SK-N-SH treated with all-trans-retinoic acid at 6 μM for 48 hours (cell line): ENCODE measurements at regions not wholly inside any gene's neighbourhood (a gene's known extent, or its start where the extent isn't known, plus 50 kb on each side); places are given as distances from the start of the nearest gene placed in this dataset.

Experiments
- ATAC-seq: fragments of 200-7000 bp; cut with Tn5 transposase; 3 replicates; pipeline ENCODE4 v1.9.1; 2020; ENCODE audit warnings: mild to moderate bottlenecking, moderate library complexity
- ARNTL ChIP-seq: fragments of 450-650 bp; formaldehyde crosslinking; IDR thresholded peaks from 2 replicates; pipeline ENCODE4 v1.5.0; 2020; ENCODE audit warnings: low read depth, mild to moderate bottlenecking, moderate library complexity, borderline replicate concordance
- BACH2 ChIP-seq: fragments of 250-450 bp; sonication (Bioruptor Pico); IDR thresholded peaks from 2 replicates; pipeline ENCODE4 v1.9.0; 2021; ENCODE audit warnings: mild to moderate bottlenecking, borderline replicate concordance
- CREB5 ChIP-seq: fragments of 250-450 bp; sonication (Bioruptor Pico); IDR thresholded peaks from 2 replicates; pipeline ENCODE4 v1.5.1; 2020; ENCODE audit warnings: low read depth, mild to moderate bottlenecking, moderate library complexity
- CSDC2 ChIP-seq: fragments of 250-450 bp; sonication (Bioruptor Pico); IDR thresholded peaks from 2 replicates; pipeline ENCODE4 v1.5.0; 2020; ENCODE audit warnings: mild to moderate bottlenecking, moderate library complexity
- ESRRG ChIP-seq: fragments of 250-450 bp; sonication (Bioruptor Pico); IDR thresholded peaks from 2 replicates; pipeline ENCODE4 v1.6.1; 2021; ENCODE audit warnings: mild to moderate bottlenecking
- GLIS3 ChIP-seq: fragments of 250-450 bp; sonication (Bioruptor Pico); IDR thresholded peaks from 2 replicates; pipeline ENCODE4 v1.5.0; 2020; ENCODE audit warnings: mild to moderate bottlenecking, moderate library complexity
- OSR1 ChIP-seq: fragments of 250-450 bp; sonication (Bioruptor Pico); IDR thresholded peaks from 2 replicates; pipeline ENCODE4 v1.8.0; 2022; ENCODE audit warnings: moderate library complexity, mild to moderate bottlenecking, inconsistent platforms
- PATZ1 ChIP-seq: fragments of 250-450 bp; sonication (Bioruptor Pico); IDR thresholded peaks from 2 replicates; pipeline ENCODE4 v1.8.0; 2020; ENCODE audit warnings: mild to moderate bottlenecking, moderate library complexity, borderline replicate concordance
- PPARA ChIP-seq: fragments of 250-450 bp; sonication (Bioruptor Pico); IDR thresholded peaks from 2 replicates; pipeline ENCODE4 v1.5.0; 2020; ENCODE audit warnings: mild to moderate bottlenecking, borderline replicate concordance
- SNAI2 ChIP-seq: fragments of 250-450 bp; sonication (Bioruptor Pico); IDR thresholded peaks from 2 replicates; pipeline ENCODE4 v1.5.0; 2020; ENCODE audit warnings: mild to moderate bottlenecking, moderate library complexity
- TCF4 ChIP-seq: fragments of 250-450 bp; sonication (Bioruptor Pico); IDR thresholded peaks from 2 replicates; pipeline ENCODE4 v1.8.0; 2021; ENCODE audit warnings: mild to moderate bottlenecking, moderate library complexity, borderline replicate concordance
- TOX ChIP-seq: fragments of 250-450 bp; sonication (Bioruptor Pico); IDR thresholded peaks from 2 replicates; pipeline ENCODE4 v1.8.0; 2021; ENCODE audit warnings: mild to moderate bottlenecking, moderate library complexity, borderline replicate concordance
- ZC3H10 ChIP-seq: fragments of 250-450 bp; sonication (Bioruptor Pico); IDR thresholded peaks from 2 replicates; pipeline ENCODE4 v1.5.1; 2021; ENCODE audit warnings: mild to moderate bottlenecking, moderate library complexity
- ZFP3 ChIP-seq: fragments of 250-450 bp; sonication (Bioruptor Pico); IDR thresholded peaks from 2 replicates; pipeline ENCODE4 v1.5.0; 2020; ENCODE audit warnings: mild to moderate bottlenecking, moderate library complexity
- ZFP30 ChIP-seq: fragments of 450-650 bp; formaldehyde crosslinking; IDR thresholded peaks from 2 replicates; pipeline ENCODE4 v1.5.0; 2022; ENCODE audit warnings: mild to moderate bottlenecking, moderate library complexity
- ZNF565 ChIP-seq: fragments of 450-650 bp; formaldehyde crosslinking; conservative IDR thresholded peaks from 2 replicates; pipeline ENCODE4 v1.5.0; 2020; ENCODE audit warnings: low read depth, mild to moderate bottlenecking, moderate library complexity
- ZNF70 ChIP-seq: fragments of 450-650 bp; formaldehyde crosslinking; IDR thresholded peaks from 2 replicates; pipeline ENCODE4 v1.5.0; 2020; ENCODE audit warnings: mild to moderate bottlenecking, moderate library complexity
- ZNF8 ChIP-seq: fragments of 450-650 bp; formaldehyde crosslinking; IDR thresholded peaks from 2 replicates; pipeline ENCODE4 v1.5.0; 2020; ENCODE audit warnings: mild to moderate bottlenecking, moderate library complexity
- TF ChIP-seq, protein P1 (sequence below): fragments of 250-450 bp; sonication (Bioruptor Pico); IDR thresholded peaks from 2 replicates; pipeline ENCODE4 v1.8.0; 2021; ENCODE audit warnings: low read depth, mild to moderate bottlenecking, moderate library complexity, borderline replicate concordance
- TF ChIP-seq, protein P2 (sequence below): fragments of 250-450 bp; sonication (Bioruptor Pico); IDR thresholded peaks from 2 replicates; pipeline ENCODE4 v1.5.1; 2021; ENCODE audit warnings: mild to moderate bottlenecking, moderate library complexity

GRCh38 chr16:61024180-61024900, 1011.9 kb downstream of the CDH8 start:
- TF ChIP-seq ZNF565: no peak
- no peak for TF ChIP-seq TCF4 (CRISPR knock-in tag)
- TF ChIP-seq, protein P1, sequence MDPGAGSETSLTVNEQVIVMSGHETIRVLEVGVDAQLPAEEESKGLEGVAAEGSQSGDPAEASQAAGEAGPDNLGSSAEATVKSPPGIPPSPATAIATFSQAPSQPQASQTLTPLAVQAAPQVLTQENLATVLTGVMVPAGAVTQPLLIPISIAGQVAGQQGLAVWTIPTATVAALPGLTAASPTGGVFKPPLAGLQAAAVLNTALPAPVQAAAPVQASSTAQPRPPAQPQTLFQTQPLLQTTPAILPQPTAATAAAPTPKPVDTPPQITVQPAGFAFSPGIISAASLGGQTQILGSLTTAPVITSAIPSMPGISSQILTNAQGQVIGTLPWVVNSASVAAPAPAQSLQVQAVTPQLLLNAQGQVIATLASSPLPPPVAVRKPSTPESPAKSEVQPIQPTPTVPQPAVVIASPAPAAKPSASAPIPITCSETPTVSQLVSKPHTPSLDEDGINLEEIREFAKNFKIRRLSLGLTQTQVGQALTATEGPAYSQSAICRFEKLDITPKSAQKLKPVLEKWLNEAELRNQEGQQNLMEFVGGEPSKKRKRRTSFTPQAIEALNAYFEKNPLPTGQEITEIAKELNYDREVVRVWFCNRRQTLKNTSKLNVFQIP (CRISPR knock-in tag): no peak
- no peak for TF ChIP-seq GLIS3 (CRISPR knock-in tag)
- TF ChIP-seq CREB5: no peak
- TF ChIP-seq OSR1 (CRISPR knock-in tag): no peak
- TF ChIP-seq TOX (CRISPR knock-in tag): no peak
- no peak for TF ChIP-seq ZNF8 (CRISPR knock-in tag)
- no peak for TF ChIP-seq ZC3H10 (CRISPR knock-in tag)
- no peak for TF ChIP-seq ZNF70 (CRISPR knock-in tag)
- TF ChIP-seq BACH2 (CRISPR knock-in tag): no peak
- TF ChIP-seq, all 23 proteins: peak for 0
- ATAC-seq: no peak

GRCh38 chr16:61014869-61015268, 1021.4 kb downstream of the CDH8 start:
- ATAC-seq: no peak

DNA sequence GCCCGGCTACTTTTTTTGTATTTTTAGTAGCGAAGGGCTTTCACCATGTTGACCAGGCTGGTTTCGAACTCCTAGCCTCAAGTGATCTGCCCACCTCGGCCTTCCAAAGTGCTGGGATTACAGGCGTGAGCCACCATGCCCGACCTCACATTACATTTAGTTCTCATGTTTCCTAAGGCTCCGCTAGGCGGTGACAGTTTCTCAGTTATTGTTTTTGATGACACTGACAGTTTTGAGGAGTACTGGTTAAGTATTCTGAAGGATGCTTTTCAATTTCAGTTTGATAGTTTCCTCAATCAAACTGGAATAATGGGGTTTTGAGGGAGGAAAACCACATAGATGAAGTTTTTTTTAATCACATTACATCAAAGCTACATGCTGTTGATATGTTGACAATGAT, 1028.5 kb downstream of the CDH8 start:
- no peak for TF ChIP-seq OSR1 (CRISPR knock-in tag)
- no peak for TF ChIP-seq ZFP3 (CRISPR knock-in tag)
- TF ChIP-seq PPARA: no peak
- TF ChIP-seq ZFP30 (CRISPR knock-in tag): no peak
- TF ChIP-seq ZNF8 (CRISPR knock-in tag): no peak
- TF ChIP-seq BACH2 (CRISPR knock-in tag): no peak
- no peak for TF ChIP-seq PATZ1
- TF ChIP-seq, protein P2, sequence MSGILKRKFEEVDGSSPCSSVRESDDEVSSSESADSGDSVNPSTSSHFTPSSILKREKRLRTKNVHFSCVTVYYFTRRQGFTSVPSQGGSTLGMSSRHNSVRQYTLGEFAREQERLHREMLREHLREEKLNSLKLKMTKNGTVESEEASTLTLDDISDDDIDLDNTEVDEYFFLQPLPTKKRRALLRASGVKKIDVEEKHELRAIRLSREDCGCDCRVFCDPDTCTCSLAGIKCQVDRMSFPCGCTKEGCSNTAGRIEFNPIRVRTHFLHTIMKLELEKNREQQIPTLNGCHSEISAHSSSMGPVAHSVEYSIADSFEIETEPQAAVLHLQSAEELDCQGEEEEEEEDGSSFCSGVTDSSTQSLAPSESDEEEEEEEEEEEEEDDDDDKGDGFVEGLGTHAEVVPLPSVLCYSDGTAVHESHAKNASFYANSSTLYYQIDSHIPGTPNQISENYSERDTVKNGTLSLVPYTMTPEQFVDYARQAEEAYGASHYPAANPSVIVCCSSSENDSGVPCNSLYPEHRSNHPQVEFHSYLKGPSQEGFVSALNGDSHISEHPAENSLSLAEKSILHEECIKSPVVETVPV: no peak
- TF ChIP-seq, all 23 proteins: peak for 0
- no peak for ATAC-seq

More at GRCh38 chr16:61014869-61015268, 1021.4 kb downstream of the CDH8 start:
- TF ChIP-seq SNAI2: no peak
- no peak for TF ChIP-seq TOX (CRISPR knock-in tag)
- no peak for TF ChIP-seq PATZ1
- TF ChIP-seq GLIS3 (CRISPR knock-in tag): no peak
- TF ChIP-seq ZNF565: no peak
- TF ChIP-seq ZFP3 (CRISPR knock-in tag): no peak
- no peak for TF ChIP-seq BACH2 (CRISPR knock-in tag)
- TF ChIP-seq OSR1 (CRISPR knock-in tag): no peak
- TF ChIP-seq ZFP30 (CRISPR knock-in tag): no peak
- no peak for TF ChIP-seq ARNTL (CRISPR knock-in tag)
- no peak for TF ChIP-seq CSDC2
- TF ChIP-seq CREB5: no peak
- TF ChIP-seq ESRRG (CRISPR knock-in tag): no peak
- no peak for TF ChIP-seq TCF4 (CRISPR knock-in tag)
- TF ChIP-seq, protein P2: no peak
